Heart left ventricle (tissue), 13 donors: ENCODE measurements at regions not wholly inside any gene's neighbourhood (a gene's known extent, or its start where the extent isn't known, plus 50 kb on each side); places are given as distances from the start of the nearest gene placed in this dataset.

ENCODE experiments used
- POLR2A ChIP-seq, 2 donors: fragments of 450-650 bp; IDR thresholded peaks; one replicate each; pipeline ENCODE4 v1.6.1; 2017; ENCODE audit warnings: antibody characterized with exemption in 2 of 2, mild to moderate bottlenecking in 2 of 2, moderate library complexity in 2 of 2
- TF ChIP-seq, protein P1 (sequence below), 12 donors: fragments of 200-600 bp; sonication (generic) in 4 of 12; IDR thresholded peaks; one replicate each; pipeline versions ENCODE4 v1.5.0 to v1.8.0; 2018 to 2022; ENCODE audit warnings: antibody characterized with exemption in 12 of 12, mild to moderate bottlenecking in 5 of 12
- donor health status: ischemic (EF 13 %, LVEDD 7.1; RV severe dilation, severe dysfunction).
- donor health status: DM: no; HTN: yes; CAD: no.
- donor health status: DM: no; HTN: no; CAD: no.
- donor health status: ischemic (EF 25% LVEDD 6.9; RV normal size, moderate dysfunction).
- donor health status: ischemic (EF 25% LVEDD 5.7; RV mildly dilated, moderate dysfunction).
- donor health status: ischemic (EF 35%, LVEDD 5.7; RV mildly dilated, moderate dysfunction).
- donor health status: nonischemic (EF 11% LVEDD 7.7; RV severe dilation, severe dysfunction).
- donor health status: DM: yes; HTN: yes; CAD: no.
- donor health status: PGD.
- donor health status: ischemic (EF 29% LVEDD 5.4; RV normal size, mild dysfunction).
- donor health status: nonischemic (EF 23%, LVEDD 6.1; RV moderate dilation, normal function).

DNA sequence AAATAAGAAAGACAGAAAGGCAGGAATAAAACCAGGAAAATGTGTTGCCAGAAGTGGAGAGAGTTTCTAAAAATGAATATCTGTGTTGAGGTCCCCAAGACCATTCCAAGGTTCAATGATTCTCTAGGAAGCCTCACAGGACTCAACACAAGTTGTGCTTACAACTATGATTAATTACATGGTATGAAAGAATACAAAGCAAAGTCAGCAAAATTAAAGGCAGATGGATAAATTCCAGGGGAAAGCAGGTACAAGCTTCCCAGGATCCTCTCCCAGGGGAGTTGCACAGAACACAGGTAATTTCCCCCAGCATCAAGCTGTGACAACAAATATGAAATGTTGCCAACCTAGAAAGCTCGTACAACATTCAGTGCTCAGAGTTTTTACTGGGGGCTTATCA, 154.4 kb upstream of the HNMT start:
- TF ChIP-seq, protein P1, sequence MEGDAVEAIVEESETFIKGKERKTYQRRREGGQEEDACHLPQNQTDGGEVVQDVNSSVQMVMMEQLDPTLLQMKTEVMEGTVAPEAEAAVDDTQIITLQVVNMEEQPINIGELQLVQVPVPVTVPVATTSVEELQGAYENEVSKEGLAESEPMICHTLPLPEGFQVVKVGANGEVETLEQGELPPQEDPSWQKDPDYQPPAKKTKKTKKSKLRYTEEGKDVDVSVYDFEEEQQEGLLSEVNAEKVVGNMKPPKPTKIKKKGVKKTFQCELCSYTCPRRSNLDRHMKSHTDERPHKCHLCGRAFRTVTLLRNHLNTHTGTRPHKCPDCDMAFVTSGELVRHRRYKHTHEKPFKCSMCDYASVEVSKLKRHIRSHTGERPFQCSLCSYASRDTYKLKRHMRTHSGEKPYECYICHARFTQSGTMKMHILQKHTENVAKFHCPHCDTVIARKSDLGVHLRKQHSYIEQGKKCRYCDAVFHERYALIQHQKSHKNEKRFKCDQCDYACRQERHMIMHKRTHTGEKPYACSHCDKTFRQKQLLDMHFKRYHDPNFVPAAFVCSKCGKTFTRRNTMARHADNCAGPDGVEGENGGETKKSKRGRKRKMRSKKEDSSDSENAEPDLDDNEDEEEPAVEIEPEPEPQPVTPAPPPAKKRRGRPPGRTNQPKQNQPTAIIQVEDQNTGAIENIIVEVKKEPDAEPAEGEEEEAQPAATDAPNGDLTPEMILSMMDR (IDR thresholded peaks at IDR 0.05): no peak
- no peak for TF ChIP-seq POLR2A (IDR thresholded peaks at IDR 0.05)
